GM19452 (cell line): ENCODE measurements at regions not wholly inside any gene's neighbourhood (a gene's known extent, or its start where the extent isn't known, plus 50 kb on each side); places are given as distances from the start of the nearest gene placed in this dataset.

Experiments used
- ATAC-seq: cut with Tn5 transposase; IDR thresholded peaks from one replicate; pipeline ENCODE4 v1.9.1; 2021; ENCODE audit not compliant: unreplicated experiment

DNA sequence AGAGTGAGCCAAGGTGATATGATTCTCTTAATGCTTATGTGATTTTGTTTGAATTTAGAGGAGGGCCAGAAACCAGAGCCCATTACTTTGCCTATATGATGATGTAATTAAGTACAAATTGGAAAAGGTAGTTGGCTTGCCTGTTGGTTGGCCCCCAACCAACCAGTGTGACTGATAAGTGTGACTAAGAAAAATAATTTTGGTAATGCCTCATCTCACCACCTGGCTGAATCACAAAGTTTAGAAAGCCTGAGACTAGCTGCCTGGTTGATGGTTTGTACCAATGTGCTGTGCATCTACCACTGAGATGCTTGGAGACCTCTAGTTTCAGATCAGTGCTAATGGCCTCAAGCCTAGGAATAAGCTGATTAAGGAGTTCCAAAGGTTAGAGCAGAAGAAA is 338.7 kb downstream of the CDH2 start:
- no peak for ATAC-seq

DNA sequence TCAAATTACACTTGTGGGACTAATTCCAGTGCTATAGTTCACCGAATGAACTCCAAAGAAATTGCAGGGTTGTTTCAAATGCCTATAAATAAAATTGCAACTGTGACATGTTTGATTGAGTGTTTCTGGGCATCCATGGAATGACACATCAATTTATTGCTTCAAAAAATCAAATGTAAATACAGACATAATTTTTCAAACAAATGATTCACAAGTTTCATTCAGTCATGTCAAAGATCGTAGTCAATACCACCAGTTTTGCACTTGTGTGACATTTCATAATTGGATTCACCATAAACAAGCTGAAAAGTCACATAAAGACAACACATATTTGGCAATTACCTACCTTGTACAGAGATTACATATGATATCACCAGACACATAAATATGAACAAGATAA is 350.8 kb downstream of the CDH2 start:
- ATAC-seq: no peak

DNA sequence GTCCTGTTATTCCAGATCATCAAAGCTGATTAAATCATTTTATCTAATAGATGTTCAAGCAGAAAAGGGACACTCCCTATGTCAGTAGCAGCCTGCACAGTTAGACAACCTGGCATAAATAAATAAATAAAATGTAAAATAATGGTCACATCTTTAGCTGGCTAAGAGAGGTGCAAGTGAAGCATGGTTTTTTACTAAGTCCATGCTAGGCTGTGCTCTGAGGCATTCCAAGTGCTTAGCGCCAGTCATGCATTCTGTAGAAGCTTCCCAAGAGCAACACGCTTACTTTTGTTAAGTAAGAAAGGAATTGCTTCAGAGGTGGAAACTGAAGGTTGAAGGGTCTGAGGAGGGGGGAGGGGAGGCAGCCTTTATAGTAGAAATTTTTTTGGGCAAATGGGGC is 351.2 kb downstream of the CDH2 start:
- no peak for ATAC-seq

DNA sequence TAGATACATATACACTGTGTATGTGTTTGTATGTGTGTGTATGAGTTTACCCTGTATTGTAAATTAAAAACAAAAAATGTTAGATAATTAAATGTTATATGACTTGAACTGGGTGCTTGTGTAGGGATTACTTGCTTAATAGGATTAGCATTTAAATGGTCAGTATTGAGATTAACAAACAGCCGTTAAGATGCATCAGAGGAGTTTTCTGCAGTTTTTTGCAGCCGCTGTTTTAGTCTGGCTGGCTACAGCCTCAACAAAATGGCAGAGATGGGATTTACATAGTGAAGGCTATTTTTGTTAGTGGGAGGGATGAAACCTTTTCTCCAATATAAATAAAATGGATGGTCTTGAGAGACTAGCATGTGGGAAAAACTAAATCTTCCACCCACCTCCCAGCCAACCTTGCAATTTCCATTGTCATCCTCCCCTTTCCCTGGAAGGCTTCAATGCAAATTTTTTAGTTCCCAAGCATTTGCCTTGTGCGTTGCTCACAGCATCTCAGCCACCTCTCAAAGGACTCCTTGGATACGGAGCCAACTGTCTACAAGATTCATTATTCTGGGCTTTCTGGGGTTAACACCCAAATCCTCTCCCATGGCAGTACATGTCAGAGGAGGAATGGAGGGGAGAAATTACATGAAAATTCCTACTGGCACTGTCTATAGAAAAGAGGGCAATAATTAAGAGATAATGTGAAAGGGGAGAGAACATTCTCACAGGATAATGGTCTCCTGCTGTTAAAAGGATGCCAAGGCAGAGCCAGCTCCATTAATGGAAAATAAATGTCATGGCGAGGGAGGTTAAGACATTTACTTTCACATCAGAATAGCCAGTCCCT is 351.9 kb downstream of the CDH2 start:
- no peak for ATAC-seq

DNA sequence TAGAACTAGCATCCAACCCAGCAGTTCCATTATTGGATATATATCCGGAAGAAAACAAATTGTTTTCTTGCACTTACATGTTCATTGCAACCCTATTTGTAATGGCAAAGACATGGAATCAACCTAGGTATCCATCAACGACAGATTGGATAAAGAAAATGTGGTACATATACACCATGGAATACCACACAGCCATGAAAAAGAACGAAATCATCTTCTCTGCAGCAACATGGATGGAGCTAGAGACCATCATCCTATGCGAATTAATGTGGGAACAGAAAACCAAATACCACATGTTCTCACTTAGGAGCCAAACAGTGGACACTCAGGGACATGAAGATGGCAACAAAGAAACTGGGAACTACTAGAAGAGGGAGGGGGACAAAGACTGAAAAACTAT is 352.7 kb downstream of the CDH2 start:
- ATAC-seq: no peak

DNA sequence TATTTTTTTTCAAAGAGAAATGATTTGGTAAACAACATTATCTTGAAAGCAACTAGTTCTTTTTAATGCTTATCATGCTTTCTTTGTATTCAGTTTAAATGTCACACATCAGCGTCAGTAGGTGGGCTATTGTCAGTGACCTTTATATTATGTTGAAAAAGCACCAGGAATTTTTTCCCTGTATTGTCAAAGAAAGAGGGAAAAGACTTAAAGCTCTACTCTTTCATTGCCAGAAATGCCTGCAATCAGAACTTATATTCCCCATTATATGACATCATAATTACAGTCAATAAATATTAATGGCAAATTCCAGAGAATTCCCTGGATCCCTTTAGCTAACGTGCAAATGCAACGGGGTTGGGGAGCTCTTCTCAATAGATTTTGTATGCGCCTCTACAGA is 353.9 kb downstream of the CDH2 start:
- ATAC-seq: no peak

DNA sequence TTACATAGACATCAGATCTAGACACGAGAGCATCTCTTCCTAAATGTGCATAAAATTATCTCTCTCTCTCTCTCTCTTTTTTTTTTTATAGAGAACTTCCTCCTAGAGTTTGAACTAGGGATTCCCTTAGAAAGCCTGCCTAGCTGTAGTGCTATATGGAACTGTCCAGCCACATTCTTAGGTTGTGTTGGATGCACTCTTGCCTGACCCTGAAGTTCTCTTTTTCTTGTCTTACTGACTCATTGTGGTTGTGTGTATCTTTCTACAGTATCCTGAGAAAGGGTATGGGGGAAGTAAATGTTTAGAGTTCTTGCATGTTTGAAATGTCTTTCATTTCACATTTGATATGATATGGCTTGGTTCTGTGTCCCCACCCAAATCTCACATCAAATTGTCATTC is 368.2 kb downstream of the CDH2 start:
- no peak for ATAC-seq

DNA sequence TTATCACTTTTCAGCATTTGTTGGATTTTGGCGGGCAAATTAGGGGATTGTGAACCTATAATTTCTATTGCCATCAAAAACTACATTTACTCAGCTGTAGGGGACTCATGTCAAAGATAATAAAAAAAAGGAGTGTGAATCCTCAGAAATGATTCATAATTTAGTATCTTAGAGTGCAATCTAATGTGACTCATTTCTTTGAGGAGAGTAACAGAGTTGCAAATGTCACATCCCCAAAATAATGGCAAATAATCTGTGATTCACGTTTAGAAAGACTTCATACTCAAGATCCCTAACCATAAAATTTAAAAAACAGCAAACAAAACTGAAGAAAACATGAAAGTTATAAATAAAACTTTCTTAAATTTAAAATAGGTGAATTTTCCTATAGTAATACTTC is 373.0 kb downstream of the CDH2 start:
- no peak for ATAC-seq

DNA sequence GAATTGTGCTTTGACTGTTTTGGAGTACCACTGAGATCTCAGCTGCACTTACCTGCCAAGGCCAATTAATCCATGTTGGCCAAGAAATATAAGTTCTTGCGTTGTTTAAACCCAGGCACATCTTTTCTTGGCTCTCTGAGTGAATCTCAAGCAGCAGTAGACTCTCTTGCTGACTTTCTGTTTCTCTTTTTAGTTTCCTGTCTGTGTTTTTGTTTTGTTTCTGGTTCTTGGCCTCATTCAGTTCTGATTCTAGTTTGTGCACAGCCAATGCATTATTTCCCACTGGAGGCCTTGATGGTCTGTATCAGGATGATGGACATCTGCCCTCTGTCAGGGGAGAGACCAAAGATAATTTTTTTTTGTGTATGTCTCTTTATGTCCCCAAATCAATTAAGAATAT is 379.4 kb downstream of the CDH2 start:
- no peak for ATAC-seq

DNA sequence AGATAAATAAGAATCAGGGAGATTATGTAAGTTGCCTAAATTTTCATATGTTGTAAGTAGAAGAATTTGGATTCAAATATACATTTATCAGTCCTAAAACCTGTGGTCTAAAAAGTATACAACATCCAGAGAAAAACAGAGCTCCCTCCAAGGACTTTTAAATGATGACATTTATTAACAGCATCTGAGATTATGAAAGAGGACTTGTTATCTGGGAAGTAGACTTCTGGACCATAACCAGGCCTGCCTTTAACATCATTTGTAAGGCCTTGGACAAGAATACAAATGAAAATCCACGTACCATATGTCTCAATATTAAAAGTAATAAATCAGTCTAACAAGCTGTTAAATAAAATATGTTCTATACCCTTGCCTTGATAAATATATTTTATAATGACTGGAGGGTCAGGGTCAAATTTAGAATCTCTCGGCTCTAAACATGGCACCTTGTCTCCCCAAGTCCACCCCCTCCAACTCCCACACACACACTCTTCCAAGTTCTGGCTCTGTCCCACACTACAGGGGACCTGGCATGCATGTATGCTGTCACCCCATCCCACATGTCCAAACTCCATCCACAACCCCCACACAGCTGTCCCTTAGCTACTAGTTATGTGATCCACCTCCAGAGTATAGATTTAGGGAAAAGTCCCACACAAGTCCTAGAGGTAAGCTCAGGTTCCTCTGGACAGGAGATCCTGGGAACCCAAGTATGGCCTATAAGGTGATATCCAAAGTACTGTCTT is 382.6 kb downstream of the CDH2 start:
- ATAC-seq: no peak

DNA sequence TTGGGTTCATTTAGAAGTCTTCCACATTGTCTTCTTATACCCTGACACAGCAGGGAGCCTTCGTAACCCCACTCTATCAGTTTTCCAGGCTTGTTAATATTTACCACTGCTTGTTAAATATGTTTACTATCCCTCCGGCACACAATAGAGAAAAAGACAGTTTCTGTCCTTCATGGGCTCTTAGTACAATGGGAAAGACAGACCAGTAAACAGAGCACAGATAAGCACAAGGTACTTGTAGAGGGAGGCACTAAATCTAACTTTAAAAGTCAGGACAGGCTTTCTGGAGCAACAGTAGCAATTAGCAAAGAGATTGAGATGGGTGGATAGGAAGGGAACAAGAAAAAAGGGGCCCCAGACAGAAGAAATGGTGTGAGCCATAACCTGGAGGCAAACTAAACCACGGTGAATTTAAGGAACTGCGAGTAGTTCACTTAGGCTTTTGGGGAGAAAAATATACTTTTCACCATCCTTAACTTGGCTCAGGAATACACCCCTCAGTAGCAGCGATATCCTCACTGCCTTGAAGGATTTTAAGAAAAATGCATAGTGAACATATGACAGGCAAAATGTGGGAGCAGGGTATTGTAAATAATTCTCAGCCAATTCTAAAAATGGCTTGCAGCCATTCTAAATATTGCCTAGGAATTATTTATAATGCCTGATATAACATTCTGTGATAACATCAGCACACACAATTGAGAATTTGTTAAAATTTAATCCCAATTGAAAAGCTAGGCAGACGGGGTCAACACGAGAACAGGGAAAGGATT is 383.7 kb downstream of the CDH2 start:
- no peak for ATAC-seq

DNA sequence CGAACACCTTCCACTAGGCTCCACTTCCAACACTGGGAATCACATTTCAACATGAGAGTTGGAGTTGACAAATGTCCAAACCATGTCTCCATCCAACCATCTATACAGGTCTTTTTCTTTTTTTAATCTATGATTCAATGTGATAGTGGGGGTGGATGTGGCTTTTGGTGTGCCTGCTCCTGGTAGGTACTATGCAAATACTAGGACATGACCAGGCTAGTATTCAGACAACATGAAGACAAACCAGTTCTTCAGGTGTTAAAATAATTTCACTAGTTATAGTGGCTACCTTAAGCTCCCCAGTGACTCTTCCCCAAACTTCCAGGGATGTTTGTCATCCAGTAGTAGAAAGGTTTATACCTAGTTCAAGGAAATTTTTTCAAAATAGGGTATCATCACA is 387.5 kb downstream of the CDH2 start:
- ATAC-seq: no peak

DNA sequence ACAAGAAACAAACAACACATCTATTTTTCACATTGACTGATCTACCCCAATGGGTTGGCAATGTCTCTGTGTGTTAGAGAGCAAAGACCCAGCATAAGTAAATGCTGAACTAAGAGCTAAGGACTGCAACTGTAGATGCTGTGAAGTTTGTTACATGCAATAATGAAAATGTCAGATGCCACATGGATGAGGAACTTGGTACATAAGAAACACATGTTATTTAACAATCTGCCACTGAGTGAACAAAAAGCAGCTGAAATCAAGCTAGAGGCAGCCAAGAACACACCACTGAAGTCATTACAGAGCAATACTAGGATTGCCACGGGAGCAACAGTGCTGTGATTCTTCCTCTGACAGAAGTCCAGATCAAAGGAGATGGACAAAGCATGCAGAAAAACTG is 389.4 kb downstream of the CDH2 start:
- ATAC-seq: no peak

DNA sequence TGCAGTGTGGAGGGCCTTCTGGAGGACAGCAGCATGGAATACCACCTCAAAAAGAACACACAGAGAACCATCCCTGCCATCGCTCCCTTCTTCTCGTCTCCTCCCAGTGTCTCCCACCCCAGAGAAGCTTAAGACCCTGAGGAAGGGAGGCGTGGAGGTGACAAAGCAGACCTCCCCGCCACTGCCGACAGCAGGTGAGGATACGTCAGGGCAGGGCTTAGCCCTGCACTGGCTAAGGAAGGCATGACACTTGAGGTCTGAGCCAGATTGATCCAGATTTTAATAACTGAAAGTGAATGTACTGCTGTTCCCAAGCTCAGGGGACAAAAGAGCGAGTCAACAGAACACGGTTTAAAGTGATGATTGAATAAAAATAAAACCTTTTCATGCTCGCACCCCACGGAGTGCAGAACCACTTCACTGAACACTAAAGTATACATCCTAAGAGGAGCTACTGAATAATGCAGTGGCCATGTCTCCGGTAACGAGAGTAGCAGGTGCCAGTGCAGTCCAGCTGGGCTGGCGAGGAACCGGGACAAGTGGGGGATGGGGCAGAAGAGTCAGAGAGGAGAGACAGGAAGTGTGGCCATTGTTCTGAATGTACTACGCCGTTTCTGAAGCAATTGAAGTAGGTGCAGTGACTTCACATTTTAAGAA is 391.0 kb downstream of the CDH2 start:
- ATAC-seq: no peak

DNA sequence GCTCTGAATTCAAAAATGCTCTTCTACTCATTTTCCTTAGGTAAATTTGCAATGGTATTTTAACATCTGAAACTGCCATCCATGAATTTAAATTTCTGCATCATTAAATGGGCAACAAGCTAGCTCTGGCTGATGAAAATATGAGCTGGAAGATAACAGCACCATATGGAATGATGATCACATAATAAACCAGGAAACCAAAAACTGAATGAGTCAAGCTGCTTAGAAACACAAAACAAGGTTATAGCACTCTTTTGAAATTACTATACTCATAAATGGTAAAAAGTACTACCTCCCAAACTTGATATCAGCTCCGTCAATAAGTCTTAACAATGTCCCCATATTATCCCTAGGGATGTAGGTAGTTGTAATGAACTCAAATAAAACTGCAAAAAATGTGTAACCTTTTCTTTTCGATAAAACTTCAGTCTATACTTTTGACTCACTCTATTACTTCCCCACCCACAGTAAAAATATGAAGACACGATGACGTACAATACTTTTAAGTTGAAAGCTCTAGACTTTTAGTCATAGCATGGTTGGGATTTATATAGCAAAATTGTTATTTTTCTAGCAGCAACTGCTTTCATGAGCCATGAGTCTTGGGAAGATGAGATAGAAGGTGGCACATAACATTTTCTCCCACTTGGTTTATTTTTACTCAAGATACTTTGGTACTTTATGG is 396.7 kb downstream of the CDH2 start:
- no peak for ATAC-seq

DNA sequence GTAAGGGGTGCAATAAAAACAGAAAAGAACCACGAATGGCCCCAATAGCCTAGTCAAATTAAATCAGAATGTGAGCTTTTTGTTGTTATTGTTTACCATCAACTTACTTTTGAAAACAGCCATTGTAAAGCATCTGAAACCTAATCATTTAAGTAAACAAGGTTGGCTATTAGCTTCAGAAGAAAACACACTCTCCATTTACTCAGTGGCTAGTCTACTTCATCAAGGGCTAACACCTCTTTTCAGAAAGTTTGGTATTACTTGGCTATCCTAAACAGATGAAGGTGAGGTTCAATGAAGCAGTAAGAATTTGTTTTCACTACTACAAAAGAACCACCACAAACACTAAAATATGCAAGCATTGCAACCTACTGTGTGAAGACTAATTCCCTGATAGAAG is 398.0 kb downstream of the CDH2 start:
- no peak for ATAC-seq

DNA sequence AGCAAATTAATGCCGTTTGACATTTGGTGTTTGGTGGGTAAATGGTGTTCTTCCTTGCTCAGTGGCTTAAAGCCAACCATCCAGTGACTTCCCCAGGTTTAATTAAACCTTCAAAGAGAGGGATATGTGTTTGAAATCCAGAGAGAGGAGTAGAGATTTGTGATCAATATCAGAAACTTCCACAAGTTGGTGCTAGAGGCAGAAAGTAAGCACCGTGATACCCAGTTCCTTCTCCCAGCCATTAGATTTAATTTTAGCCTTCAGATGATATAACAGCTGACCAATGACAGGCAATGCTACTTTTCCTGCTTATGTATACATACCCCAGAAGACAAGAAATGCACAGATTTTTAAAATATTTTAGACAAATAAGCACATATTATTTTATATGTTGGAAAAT is 398.5 kb downstream of the CDH2 start:
- ATAC-seq: no peak

DNA sequence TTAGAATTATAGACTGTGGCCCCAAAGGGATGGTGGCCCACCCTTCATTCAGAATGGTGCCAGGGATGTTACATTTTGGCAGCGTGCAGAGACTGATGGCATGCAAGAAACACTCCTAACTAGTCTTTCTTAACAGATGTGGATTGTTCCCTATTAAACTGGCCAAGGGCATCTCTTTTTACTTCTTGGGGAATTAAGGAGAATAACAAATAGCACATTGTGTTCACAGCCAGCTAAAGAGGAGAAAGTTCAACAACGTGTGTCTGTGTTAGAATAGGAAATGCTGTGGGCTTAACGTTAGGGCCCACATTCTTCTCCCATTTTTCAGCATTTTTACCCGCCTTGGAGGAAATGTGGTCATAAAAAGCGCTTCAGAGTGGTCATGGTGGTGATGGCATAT is 404.8 kb downstream of the CDH2 start:
- ATAC-seq: no peak

DNA sequence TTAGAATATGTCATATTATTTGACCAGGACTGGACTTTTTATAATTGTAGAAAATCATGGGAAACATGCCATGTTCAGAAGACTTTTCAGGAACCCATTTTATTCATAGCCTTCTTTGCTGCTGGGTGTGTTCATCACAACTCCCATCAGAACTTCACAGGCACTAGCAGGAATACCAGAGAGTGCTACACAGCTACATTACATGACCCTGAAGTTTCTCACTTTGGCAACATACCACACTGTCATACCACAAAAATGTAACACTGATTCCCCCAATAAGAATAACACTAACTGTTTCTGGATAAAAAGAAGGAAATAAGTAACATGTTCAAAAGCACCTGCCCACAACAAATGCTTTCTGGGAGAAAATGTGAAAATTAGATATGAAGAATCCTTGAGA is 405.4 kb downstream of the CDH2 start:
- ATAC-seq: no peak

DNA sequence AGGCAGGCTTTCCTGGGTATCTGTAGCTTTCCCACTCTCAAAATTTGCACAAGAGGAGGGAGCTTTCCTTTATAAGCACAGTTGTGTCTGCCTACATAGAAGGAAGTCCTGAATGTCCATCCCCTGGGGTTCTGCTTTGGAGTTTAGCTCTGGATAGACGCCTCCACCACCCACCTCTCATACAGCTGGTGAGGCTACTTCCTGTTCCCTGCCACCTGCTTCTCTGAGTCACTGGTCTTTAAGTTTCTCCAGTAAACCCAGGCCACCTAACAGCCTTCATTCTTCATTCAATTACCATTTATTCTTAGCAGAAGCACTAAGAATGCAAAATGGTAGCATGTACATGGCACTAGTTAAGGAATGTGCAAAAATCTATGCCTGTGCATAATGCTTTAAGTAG is 407.8 kb downstream of the CDH2 start:
- ATAC-seq: no peak

DNA sequence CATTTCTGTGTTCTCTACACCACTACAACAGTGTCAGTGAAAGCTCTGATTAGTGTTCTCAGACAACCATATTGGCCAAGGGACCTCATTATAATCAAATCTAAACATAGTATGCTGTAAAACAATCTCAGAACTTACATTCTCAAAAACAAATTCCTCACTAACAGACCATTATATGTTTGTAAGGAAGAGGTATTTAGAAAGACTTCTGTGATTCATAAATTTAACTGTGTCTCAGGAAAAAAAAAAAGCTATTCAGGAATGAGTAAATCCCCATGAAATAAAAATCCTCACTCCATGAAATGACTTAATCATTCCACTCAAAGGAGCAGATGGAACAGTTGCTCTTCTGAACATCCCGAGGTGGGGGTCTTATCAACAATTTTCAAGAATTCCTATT is 413.0 kb downstream of the CDH2 start:
- ATAC-seq: no peak
